IPS-15b (cell line): ENCODE measurements at regions not wholly inside any gene's neighbourhood (a gene's known extent, or its start where the extent isn't known, plus 50 kb on each side); places are given as distances from the start of the nearest gene placed in this dataset.

Source experiments
- H3K27me3 ChIP-seq: one replicate; pipeline ENCODE4 v1.6.1; 2013; ENCODE audit warnings: low read length; ENCODE audit not compliant: control insufficient read depth, insufficient read depth
- H3K36me3 ChIP-seq: one replicate; pipeline ENCODE4 v1.6.1; 2013; ENCODE audit warnings: low read length; ENCODE audit not compliant: control insufficient read depth, insufficient read depth
- H3K4me1 ChIP-seq: one replicate; pipeline ENCODE4 v1.6.1; 2013; ENCODE audit warnings: mild to moderate bottlenecking, low read length; ENCODE audit not compliant: control insufficient read depth, insufficient read depth
- H3K4me3 ChIP-seq: one replicate; pipeline ENCODE4 v1.5.1; 2013; ENCODE audit warnings: low read depth, low read length
- H3K9ac ChIP-seq: one replicate; pipeline ENCODE4 v1.6.1; 2013; ENCODE audit warnings: low read depth, mild to moderate bottlenecking, low read length
- H3K9me3 ChIP-seq: one replicate; pipeline ENCODE4 v1.6.1; 2013; ENCODE audit warnings: mild to moderate bottlenecking, low read length; ENCODE audit not compliant: control insufficient read depth, insufficient read depth

GRCh38 chr2:234828382-234829073 lies 123.3 kb upstream of the SH3BP4 start:
- Histone ChIP-seq H3K36me3 (no peaks in the 10 kb centered on the region), H3K4me3 (no peak overlapping the region), H3K9ac (no peak overlapping the region), H3K4me1 (peaks cover 6% of the 10 kb centered on the region), H3K9me3 (no peaks in the 10 kb centered on the region), H3K27me3 (no peaks in the 10 kb centered on the region)

- no peaks in the 10 kb centered on the region for H3K36me3 ChIP-seq
- H3K27me3 ChIP-seq, result no peaks in the 10 kb centered on the region
- H3K4me1 ChIP-seq, result peaks cover 6% of the 10 kb centered on the region
- H3K4me3 ChIP-seq, result no peak overlapping the region
- no peaks in the 10 kb centered on the region for H3K9me3 ChIP-seq
- H3K9ac ChIP-seq, result no peak overlapping the region
These were observed 124.5 kb upstream of the SH3BP4 start for GRCh38 chr2:234827096-234827860.

- no peaks in the 10 kb centered on the region for H3K36me3 ChIP-seq
- H3K4me3 ChIP-seq, result no peak overlapping the region
- H3K4me1 ChIP-seq, result peaks cover 6% of the 10 kb centered on the region
- no peak overlapping the region for H3K9ac ChIP-seq
- H3K27me3 ChIP-seq, result no peaks in the 10 kb centered on the region
- no peaks in the 10 kb centered on the region for H3K9me3 ChIP-seq
These were observed 125.1 kb upstream of the SH3BP4 start for GRCh38 chr2:234826681-234827080.

- peaks cover 6% of the 10 kb centered on the region for H3K4me1 ChIP-seq
- H3K27me3 ChIP-seq, result no peaks in the 10 kb centered on the region
- H3K9me3 ChIP-seq, result no peaks in the 10 kb centered on the region
- H3K36me3 ChIP-seq, result no peaks in the 10 kb centered on the region
- H3K9ac ChIP-seq, result no peak overlapping the region
- H3K4me3 ChIP-seq, result no peak overlapping the region
These were observed 126.2 kb upstream of the SH3BP4 start for GRCh38 chr2:234825616-234826015.

GRCh38 chr2:234823877-234824376 lies 127.9 kb upstream of the SH3BP4 start:
- no peak overlapping the region for H3K9ac ChIP-seq
- H3K36me3 ChIP-seq, result no peaks in the 10 kb centered on the region
- H3K9me3 ChIP-seq, result no peaks in the 10 kb centered on the region
- no peaks in the 10 kb centered on the region for H3K27me3 ChIP-seq
- no peak overlapping the region for H3K4me3 ChIP-seq
- H3K4me1 ChIP-seq, result peaks cover 6% of the 10 kb centered on the region

GRCh38 chr2:234823196-234823876 lies 128.5 kb upstream of the SH3BP4 start:
- Histone ChIP-seq H3K27me3 (no peaks in the 10 kb centered on the region), H3K36me3 (no peaks in the 10 kb centered on the region), H3K4me1 (peaks cover 6% of the 10 kb centered on the region), H3K9me3 (no peaks in the 10 kb centered on the region), H3K9ac (no peak overlapping the region), H3K4me3 (no peak overlapping the region)

GRCh38 chr2:234821946-234822475 lies 129.8 kb upstream of the SH3BP4 start:
- Histone ChIP-seq H3K4me3 (no peak overlapping the region), H3K4me1 (peaks cover 6% of the 10 kb centered on the region), H3K27me3 (no peaks in the 10 kb centered on the region), H3K9ac (no peak overlapping the region), H3K9me3 (no peaks in the 10 kb centered on the region), H3K36me3 (no peaks in the 10 kb centered on the region)

- H3K4me1 ChIP-seq, result peaks cover 4% of the 10 kb centered on the region
- H3K9me3 ChIP-seq, result no peaks in the 10 kb centered on the region
- H3K4me3 ChIP-seq, result no peak overlapping the region
- no peaks in the 10 kb centered on the region for H3K36me3 ChIP-seq
- H3K9ac ChIP-seq, result no peak overlapping the region
- no peaks in the 10 kb centered on the region for H3K27me3 ChIP-seq
These were observed 132.9 kb upstream of the SH3BP4 start for GRCh38 chr2:234818937-234819336.

- no peak overlapping the region for H3K4me3 ChIP-seq
These were observed 135.3 kb upstream of the SH3BP4 start for GRCh38 chr2:234816491-234816890.

GRCh38 chr2:234816056-234816455 lies 135.8 kb upstream of the SH3BP4 start:
- Histone ChIP-seq H3K27me3 (no peaks in the 10 kb centered on the region), H3K9ac (no peak overlapping the region), H3K4me3 (no peak overlapping the region), H3K36me3 (no peaks in the 10 kb centered on the region), H3K9me3 (no peaks in the 10 kb centered on the region), H3K4me1 (no peaks in the 10 kb centered on the region)

More at GRCh38 chr2:234816491-234816890, 135.3 kb upstream of the SH3BP4 start:
- no peaks in the 10 kb centered on the region for H3K27me3 ChIP-seq
- H3K9me3 ChIP-seq, result no peaks in the 10 kb centered on the region
- no peaks in the 10 kb centered on the region for H3K4me1 ChIP-seq
- no peaks in the 10 kb centered on the region for H3K36me3 ChIP-seq
- no peak overlapping the region for H3K9ac ChIP-seq

- Histone ChIP-seq H3K36me3 (no peaks in the 10 kb centered on the region), H3K9me3 (no peaks in the 10 kb centered on the region), H3K4me1 (no peaks in the 10 kb centered on the region), H3K4me3 (no peak overlapping the region), H3K27me3 (no peaks in the 10 kb centered on the region), H3K9ac (no peak overlapping the region)
These were observed 137.4 kb upstream of the SH3BP4 start for GRCh38 chr2:234814374-234814773.
